ENCODE measurements at regions not wholly inside any gene's neighbourhood (a gene's known extent, or its start where the extent isn't known, plus 50 kb on each side); places are given as distances from the start of the nearest gene placed in this dataset.

DNA sequence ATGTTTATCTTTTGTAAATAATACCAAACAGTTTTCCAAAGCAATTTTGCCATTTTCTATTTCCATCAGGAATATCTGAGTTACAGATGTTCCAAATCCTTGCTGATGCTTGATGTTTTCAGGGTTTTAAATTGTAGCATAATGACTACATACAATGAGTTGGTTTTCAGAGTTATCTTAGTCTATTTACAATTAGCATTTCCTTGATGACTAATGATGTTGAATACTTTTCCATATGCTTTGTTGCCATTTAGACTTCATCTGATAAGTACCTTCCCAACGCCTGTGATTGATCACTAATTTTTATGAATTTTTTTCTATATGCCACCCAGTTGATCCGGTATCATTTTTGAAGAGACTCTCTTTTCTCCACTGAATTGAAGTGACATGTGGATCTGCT lies 102.3 kb downstream of the SLC25A46 start:
- TF ChIP-seq, protein P1, sequence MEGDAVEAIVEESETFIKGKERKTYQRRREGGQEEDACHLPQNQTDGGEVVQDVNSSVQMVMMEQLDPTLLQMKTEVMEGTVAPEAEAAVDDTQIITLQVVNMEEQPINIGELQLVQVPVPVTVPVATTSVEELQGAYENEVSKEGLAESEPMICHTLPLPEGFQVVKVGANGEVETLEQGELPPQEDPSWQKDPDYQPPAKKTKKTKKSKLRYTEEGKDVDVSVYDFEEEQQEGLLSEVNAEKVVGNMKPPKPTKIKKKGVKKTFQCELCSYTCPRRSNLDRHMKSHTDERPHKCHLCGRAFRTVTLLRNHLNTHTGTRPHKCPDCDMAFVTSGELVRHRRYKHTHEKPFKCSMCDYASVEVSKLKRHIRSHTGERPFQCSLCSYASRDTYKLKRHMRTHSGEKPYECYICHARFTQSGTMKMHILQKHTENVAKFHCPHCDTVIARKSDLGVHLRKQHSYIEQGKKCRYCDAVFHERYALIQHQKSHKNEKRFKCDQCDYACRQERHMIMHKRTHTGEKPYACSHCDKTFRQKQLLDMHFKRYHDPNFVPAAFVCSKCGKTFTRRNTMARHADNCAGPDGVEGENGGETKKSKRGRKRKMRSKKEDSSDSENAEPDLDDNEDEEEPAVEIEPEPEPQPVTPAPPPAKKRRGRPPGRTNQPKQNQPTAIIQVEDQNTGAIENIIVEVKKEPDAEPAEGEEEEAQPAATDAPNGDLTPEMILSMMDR (IDR thresholded peaks at IDR 0.05), result no peak
- no peak for TF ChIP-seq POLR2A (IDR thresholded peaks at IDR 0.05)
- no peak for TF ChIP-seq EP300 (IDR thresholded peaks at IDR 0.05)

Data from tibial nerve (tissue), 4 donors.